HG02571 (cell line): ENCODE measurements at regions not wholly inside any gene's neighbourhood (a gene's known extent, or its start where the extent isn't known, plus 50 kb on each side); places are given as distances from the start of the nearest gene placed in this dataset.

Experiments used
- ATAC-seq: cut with Tn5 transposase; IDR thresholded peaks from one replicate; pipeline ENCODE4 v1.9.1; 2021; ENCODE audit warnings: mild to moderate bottlenecking, moderate library complexity; ENCODE audit not compliant: unreplicated experiment

DNA sequence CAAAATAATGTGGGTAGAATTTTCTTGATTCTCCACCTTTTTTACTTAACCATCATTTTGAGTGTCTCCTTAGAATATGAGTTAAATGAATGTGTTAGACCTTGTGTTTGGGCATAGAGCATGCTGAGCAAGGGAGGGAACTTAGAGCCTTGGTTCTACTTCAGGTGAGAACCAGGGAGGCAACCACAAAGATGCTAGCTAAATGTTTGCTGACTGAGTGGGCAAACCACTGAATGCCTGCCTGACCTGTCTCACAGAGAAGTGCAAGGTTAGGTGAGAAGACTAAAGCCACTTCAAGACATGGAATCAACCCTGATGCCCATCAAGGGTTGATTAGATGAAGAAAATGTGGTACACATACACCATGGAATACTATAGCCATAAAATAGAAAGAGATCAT, 242.6 kb upstream of the ZNF32 start:
- no peak for ATAC-seq

DNA sequence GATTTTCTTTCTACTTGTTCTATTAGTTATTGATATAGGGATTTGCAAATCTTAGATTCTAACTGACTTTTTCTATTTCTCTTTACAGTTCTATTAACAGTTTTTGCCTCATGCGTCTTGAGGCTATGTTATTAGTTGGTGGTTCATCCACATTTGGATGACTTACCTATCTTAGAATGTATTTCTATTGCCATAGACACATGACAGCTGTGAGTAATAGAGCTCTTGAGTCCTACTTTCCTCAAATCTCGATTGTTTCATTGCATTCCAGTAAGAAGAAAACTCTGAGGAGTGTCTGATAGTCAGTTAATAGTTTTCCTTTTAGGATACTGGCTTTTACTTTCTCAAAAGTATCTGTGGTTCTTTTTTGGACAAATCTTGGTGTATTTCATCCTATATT, 241.4 kb upstream of the ZNF32 start:
- ATAC-seq = no peak

DNA sequence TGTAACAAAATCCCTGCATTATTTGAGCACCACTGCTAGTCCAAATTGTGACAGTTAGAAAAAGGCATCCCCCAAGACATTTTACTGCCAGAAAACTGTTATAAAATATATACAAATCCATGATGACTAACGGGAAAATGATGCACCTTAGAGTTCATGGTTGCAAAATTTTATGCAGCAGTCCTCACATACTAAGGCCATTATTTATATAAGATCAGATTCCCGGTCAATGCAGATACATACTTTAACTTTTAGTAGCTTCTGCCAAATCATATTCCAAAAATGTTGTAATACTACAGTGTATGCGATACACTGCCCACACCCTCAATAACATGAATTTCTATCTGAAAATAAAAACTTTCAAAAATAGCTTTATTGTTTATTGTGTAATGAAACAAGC, 239.9 kb upstream of the ZNF32 start:
- no peak for ATAC-seq

DNA sequence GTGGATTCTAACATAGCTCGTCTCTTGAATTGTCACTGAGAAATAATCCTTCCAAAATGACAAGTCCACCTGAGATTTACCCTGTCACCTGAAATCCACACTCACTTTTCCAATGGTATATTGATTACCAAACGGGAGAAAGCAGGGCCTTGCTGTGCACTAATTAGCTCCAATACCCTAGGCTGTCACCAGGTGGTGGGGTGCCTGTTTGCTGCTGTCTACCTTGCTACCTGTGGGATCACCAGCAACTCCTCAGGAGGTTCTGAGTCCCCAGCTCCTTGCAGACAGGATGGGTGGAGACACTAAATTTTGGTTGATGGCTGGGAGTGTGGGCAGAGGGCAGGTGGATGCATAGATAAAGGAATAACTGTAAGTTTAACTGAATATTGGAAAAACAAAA, 237.2 kb upstream of the ZNF32 start:
- ATAC-seq = no peak

DNA sequence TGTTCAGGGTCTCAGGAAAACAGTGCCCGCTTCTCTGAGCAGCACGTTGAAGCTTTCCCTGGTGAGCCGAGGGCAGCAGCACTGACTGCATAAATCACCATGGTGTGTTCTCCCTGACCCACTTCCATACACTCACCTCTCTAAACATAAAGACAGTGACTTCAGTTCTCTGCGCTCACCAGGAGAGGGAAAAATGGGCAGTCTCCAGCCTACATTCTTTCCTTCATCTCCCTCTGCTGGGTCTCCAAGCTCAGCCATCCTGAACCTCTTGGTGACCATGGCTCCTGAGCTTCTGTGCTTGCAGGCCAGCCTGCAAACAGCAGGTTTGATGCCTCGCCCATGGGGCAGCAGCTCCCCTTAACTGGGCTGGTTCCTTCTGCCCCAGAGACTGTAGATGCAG, 236.6 kb upstream of the ZNF32 start:
- ATAC-seq = no peak

DNA sequence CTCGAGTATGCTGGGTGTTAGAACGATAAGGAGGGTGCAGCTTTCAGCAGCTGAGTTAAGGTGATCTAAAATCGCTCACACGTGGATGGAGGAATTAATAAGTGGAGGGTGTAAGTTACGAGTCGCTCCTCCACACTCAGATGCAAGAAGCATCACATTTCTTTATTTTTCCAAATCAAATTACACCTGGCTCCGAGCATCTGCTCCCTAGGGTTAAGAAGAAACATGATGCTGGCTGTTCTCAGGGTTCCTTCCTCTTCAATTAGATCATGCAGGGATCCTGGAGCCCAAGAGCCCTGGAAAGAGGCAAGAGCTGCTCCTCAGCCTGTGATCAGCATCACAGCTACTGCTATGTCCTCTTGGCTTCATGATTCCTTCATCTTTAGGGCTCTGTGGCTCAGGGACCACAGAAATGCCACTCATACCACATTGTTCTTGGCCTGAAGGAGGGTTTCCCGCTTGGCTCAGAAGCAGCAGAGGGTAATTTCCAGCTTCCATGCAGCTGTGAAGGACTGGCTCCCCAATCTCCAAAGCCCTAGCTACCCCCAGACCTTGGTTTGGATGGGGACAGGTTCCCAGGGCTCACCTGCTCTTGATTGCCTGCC, 235.9 kb upstream of the ZNF32 start:
- ATAC-seq = no peak

DNA sequence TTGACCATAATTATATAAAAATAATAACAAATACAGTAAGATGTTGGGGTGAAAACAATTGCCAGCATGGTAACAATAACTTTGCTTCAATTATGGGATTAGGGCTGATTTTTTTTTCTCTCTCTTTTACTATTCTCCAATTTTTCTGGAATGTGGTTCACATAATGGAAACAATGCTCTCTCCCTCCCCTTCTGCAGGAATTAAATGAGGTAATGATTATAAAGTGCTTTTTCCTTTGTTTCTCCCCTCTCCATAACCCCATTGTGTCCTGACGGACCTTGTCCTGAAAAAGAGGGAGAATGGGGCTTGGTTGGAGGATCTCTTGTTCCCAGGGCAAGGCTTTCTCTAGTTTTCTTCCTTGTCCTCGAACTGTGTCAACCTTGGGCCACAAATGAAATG, 234.0 kb upstream of the ZNF32 start:
- ATAC-seq = no peak

DNA sequence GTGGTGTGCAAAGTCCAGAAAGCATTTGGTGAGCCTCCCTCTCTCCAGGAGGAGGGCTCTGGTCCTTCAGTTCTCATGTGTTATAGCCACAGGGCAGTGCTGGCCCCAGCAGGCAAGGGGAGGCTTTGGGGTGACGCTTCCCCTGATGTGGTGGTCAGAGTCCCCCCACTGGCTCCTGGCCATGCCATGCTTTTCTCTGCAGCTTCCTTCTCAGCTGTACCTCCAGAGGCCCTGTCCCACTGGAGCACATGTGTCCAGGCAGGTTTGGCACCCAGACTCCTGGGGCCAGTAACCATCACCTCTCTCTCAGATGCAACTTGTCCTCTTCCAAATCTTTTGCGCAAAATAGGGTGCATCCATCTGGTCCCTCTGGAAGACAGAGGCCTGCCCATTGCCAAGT, 233.0 kb upstream of the ZNF32 start:
- ATAC-seq = no peak

DNA sequence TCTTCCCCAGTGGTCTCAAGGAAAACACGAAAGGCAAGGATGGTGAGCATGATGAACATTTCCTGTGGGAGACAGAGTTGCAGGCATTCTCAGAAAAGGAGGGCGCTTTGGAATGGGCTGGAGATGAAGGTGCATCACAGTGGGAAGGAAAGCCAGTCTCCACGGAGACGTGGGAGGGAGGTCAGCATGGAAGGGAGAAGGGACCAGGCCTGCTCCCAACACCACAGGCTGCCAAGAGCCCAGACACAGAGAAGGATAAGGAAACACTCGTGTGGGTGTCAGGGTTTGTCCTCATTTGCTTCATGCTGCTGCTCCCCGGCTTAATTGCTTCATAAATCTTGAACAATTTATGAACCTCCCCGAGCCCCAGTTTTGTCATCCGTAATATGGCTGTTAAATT, 231.5 kb upstream of the ZNF32 start:
- ATAC-seq = no peak

DNA sequence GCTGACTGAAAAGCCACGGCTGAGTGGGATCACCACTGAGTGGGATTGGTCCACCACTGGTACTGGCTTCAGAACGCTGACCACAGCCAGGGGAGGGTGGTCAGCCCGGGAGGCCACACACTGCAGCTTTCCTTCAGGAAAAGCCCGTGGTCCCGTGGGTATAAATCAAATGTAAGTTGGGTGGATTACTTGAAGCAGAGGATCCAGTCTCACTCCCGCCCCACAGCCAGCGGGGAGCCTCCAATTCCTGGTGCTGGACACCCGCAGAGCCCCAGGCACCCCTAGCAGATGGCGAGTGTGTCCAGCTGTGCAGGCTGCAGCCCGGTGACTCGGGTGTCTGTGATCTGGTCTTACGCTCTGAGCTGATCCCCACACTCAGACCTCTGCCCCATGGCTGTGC, 231.1 kb upstream of the ZNF32 start:
- ATAC-seq = no peak

DNA sequence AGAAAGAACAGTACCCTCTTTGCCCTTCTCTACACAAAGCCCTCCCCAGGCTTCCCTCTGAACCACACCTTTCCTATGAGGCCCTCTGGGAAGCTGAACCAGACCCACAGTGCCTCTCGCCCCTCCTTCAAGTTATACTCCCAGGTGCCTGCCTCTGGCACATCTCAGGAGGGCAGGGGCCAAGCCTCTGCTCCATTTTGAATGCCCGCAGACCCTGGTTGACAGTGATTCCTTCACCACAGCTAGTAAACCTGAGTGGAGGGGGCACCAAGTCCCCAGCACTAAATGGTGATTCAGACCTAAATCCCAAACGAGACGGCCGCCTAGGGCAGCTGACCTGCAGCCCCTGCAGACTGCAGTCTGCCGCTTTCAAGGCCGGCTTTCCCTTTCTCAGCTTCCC, 230.5 kb upstream of the ZNF32 start:
- no peak for ATAC-seq

DNA sequence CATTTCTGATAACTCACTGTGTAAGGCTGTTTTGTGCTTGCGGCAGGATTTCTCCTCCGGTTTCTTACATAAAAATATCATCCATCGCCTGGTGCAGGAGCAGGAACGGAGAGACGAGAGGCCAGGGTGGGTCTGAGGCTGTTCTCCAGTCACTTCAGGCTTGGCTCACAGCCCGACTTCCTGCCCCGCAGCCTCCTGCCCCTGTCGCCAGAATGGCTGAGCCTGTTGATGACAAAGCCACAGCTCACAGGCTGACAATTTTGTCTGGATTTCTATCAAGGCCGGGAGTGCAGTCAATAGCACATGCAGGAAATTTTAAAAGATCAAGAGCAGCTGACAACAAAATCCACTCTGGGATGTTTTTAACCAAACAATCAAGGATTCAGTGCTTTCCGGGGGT, 229.7 kb upstream of the ZNF32 start:
- ATAC-seq = no peak

DNA sequence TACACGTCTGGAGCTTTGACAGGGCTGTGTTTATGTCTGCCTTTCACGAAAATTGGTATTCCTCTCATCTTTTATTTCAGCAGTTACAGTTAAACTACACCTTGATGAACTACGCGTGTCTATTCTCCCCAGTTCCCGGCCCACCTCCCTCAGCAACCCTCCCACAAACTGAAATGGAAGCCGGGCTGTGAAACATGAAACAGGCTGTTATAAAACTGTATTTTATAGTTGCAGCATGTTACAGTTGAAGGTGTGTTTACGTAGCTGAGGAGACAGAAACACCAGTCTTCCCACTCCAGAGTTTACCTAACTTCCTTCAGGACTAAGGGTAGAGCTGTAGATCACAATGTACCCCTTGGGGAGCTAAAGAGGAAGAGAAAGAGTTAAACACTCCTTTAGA, 228.3 kb upstream of the ZNF32 start:
- no peak for ATAC-seq

DNA sequence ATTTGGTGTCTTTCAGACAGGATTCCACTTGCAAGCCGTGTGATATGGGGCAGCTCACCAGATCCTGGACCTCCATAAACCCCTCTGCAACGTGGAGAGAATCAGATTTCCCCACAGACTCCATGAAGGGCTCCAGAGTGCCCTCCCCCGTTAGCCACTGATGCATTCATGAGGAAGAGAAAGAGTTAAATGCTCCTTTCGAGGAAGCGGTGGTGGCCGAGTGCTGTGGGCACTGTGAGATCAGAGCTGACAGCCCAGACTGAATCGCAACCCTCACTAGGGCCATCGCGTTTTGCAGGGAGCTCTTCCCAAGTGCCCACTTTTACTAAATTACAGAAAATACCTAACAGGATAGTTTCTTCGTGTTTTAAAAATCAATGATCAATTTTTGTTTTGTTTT, 226.3 kb upstream of the ZNF32 start:
- no peak for ATAC-seq

DNA sequence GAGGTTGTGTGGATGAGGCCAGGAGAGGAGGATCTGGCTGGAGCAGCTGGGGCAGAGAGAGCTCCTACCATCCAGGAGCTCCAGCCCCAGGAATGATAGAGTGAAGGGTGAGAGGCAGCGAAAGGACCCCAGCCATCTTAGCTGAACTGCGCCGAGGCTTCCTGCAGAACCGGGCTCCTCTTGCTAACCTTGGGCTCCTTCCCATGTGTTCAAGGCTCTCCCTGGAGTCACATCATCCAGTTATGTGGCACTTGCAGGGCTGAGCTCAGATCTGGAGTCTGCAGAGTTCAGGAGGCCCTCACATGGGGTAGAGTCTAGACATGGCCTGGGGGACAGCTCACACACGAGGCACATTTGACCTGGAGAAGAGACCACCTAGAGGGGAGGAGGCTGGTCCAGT, 225.0 kb upstream of the ZNF32 start:
- no peak for ATAC-seq

DNA sequence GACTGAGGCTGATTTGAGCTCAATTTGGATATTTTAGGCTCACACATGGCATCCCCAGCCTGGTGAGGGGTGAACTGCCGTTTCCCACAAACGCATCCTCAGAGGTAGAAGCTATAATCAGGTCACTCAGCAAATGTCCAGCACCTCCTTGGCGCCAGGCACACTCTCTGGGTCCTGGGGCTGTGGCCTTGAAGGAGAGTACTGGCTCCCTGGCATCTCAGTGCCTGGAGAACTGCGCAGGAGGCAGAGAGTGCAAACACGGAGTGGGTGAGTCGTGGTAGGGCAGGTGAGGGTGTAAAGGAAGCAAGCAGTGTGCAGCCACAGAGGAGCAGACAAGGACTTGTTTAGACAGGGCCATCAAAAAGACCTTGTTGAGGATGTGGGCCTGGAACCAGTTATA, 224.0 kb upstream of the ZNF32 start:
- no peak for ATAC-seq

DNA sequence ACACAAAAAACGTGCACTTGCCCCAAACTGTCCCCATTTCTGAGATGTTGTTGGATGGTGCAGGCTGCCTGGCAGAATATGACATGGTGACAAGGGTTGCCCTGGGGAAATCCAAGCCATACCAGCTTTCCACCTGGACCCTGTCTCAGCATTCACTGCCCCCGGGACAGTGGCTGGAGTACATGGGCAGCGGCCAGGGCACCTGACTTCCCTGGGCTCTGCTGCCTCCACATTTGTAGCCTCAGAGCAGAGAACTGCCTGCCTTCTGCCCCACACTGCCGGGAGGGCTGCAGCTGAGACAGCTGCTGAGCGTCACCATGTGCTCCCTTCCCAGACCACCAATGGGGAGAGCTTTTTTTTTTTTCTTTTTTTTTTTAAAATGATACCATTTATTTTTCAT, 222.9 kb upstream of the ZNF32 start:
- ATAC-seq = no peak

DNA sequence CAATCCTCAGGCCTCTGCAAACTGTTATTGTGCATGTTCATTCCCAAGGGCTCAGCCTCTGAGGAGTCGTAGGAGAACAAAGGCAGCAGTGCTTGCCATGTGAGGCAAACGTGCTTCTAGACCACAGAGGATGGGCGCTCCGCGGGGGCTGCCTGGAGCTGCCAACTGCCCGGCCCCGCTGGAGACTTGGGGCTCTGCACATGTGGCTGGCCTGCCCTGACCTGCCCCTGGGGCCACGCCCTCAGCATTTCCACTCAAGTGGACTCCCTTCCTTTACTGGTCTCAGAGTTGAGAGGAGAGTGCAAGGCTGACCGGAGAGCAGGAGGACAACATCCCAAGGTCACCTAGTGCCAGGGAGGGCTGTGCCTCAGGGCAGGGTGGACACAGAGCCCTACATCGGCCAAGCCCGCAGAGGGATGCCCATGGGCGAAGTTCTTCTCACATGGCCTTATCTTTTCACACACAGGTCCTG, 222.3 kb upstream of the ZNF32 start:
- ATAC-seq = no peak

DNA sequence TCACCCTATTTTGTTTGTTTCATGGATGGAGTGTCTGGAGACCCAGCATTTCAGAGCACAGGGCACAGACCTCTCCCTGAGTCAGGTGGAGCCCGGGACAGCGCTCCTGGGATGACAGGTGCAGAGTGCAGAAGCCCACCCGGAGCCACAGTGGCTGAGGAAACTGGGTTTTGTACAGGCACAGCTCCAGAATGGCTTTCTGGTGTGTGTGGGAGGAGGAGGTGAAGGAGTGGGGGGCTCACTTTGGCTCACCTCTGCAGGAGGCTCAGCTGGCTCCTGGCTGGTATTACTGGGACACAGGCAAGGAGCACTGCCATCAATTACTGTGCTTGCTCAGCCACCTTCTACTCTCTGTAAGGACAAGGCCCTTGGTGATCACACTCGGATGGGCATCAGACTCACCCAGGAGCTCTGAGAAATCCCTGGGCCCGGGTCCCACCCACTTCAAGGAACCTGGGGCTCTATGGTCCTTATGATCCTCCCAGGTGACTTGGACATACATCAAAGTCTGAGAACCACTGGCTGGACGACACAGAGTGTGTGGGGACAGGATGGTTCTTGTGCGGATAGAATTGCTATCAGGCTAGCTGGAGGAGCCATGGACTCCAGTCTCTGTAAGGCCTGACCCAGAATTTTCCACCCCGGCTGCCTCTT, 221.1 kb upstream of the ZNF32 start:
- ATAC-seq = no peak

DNA sequence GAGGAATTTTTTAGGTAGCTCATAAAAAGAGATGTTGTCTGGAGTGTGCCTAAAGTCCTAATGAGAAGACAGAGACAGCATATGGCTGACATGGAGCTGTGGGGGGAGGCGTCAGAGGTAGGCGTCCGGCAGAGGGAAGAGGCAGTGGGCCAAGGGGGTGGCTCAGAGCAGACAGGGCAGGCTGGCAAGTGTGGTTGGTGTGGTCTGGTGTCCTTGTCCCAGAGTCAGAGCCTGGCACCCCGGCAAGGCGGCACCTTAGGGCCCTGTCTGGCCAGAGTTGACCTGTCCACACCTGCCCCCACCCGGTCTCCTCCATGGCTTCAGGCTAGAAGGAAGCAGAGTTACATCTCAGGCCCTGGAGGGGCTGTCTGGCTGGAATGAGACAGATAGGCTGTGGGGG, 220.3 kb upstream of the ZNF32 start:
- ATAC-seq = no peak

DNA sequence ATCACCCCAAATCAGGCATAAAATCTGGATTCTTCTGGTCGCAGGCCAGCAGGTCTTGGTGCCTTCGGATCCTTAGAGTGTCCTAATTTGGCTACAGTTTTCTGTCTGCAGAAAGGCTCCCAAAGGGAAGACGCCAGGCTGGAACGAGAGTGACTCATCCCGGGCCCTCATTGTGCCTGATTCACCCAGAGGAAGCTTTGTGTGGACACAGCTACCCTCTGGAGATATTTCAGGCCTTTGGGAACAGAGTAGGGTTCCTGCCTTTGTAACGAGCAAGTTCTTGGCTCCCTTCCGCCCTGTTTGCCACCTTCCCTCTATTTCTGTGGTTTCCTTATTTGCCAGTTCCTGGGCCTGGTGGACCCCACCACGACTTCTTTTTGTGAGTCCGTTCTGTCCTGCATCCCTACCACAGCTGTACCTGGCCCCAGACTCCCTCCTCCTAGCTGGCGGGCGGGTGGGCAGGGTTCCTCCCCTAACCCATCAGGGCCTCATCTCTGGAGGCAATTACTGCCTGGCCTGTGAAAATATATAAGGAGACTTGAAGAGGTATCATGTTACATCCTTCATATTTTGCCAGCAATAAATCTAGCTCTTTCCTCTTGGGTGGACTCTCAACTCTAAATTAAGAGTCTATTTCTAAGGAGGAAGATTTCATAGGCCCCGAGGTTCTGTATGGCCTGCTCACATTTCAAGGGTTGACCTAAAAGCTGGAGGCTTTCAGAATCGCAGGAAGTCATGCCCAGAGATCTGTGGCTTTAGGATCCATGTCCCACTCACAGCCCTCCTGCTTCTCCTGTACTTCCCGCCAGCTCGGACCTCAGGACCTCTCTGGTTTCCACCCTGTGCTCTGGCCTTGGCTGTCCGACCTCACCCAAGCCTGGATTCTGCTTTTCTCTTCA, 219.2 kb upstream of the ZNF32 start:
- ATAC-seq = no peak

DNA sequence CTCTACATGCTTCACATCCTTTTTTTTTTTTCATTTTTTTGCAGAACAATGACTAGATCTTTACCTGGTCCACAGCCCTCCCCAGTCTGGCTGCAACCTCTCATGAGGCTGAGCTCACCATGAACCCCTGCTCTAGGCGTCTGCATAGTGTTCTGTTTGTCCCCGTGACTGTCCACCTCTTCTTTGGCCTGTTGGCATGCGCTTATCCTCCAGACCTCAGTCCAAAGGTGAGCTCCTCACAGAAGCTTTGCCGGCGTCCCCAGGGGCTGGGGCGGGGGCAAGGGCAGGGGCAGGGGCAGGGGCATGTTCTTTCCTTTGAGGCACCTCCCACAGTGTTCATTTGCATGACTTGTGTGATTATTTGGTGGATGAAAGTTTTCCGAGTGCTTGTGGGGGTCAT, 218.4 kb upstream of the ZNF32 start:
- no peak for ATAC-seq
